GM23338 (cell line): ENCODE measurements at regions not wholly inside any gene's neighbourhood (a gene's known extent, or its start where the extent isn't known, plus 50 kb on each side); places are given as distances from the start of the nearest gene placed in this dataset.
A peak's percentile ranks its signal among the peaks of the same experiment; 100 is the strongest.

ENCODE experiments used
- ATAC-seq: fragments of 200-7000 bp; cut with Tn5 transposase; 3 replicates; pipeline ENCODE4 v1.9.1; 2020
- DNase-seq: peaks from one replicate; pipeline ENCODE4 v3.0.0-alpha.2; 2015; ENCODE audit warnings: low spot score
- H2AFZ ChIP-seq: fragments of 200-600 bp; sonication (generic); 2 replicates; pipeline ENCODE4 v1.8.0; 2016; ENCODE audit warnings: antibody characterized with exemption, mild to moderate bottlenecking, moderate library complexity
- H3F3A ChIP-seq: fragments of 200-600 bp; sonication (generic); replicated peaks from 2 replicates; pipeline ENCODE4 v1.8.0; 2017; ENCODE audit warnings: antibody characterized with exemption, mixed run types, low read depth
- H3K27ac ChIP-seq: fragments of 200-600 bp; sonication (generic); 2 replicates; pipeline ENCODE4 v1.6.1; 2016; ENCODE audit warnings: low read depth
- H3K27me3 ChIP-seq: fragments of 200-600 bp; sonication (generic); 2 replicates; pipeline ENCODE4 v1.8.0; 2016; ENCODE audit warnings: mild to moderate bottlenecking, mixed run types, moderate library complexity; ENCODE audit not compliant: insufficient read depth
- H3K36me3 ChIP-seq: fragments of 200-600 bp; sonication (generic); 2 replicates; pipeline ENCODE4 v1.8.0; 2016; ENCODE audit warnings: mild to moderate bottlenecking; ENCODE audit not compliant: insufficient read depth
- H3K4me1 ChIP-seq: fragments of 200-600 bp; sonication (generic); 2 replicates; pipeline ENCODE4 v1.8.0; 2016; ENCODE audit warnings: mild to moderate bottlenecking, moderate library complexity; ENCODE audit not compliant: insufficient read depth
- H3K4me2 ChIP-seq: fragments of 200-600 bp; sonication (generic); 2 replicates; pipeline ENCODE4 v1.7.1; 2017; ENCODE audit warnings: mixed run types
- H3K4me3 ChIP-seq: fragments of 200-600 bp; sonication (generic); 2 replicates; pipeline ENCODE4 v1.6.1; 2016; ENCODE audit warnings: mixed run types
- H3K79me2 ChIP-seq: fragments of 200-600 bp; sonication (generic); replicated peaks from 2 replicates; pipeline ENCODE4 v1.8.0; 2017; ENCODE audit warnings: mild to moderate bottlenecking; ENCODE audit not compliant: insufficient read depth
- H3K9me2 ChIP-seq: fragments of 200-600 bp; sonication (generic); 2 replicates; pipeline ENCODE4 v1.8.0; 2017; ENCODE audit not compliant: insufficient read depth
- H4K20me1 ChIP-seq: fragments of 200-600 bp; sonication (generic); replicated peaks from 2 replicates; pipeline ENCODE4 v1.8.0; 2017; ENCODE audit warnings: mild to moderate bottlenecking; ENCODE audit not compliant: insufficient read depth
- H3K27ac Mint-ChIP-seq: 2 replicates; pipeline ENCODE4 v1.8.0; 2020; ENCODE audit warnings: inconsistent platforms, mild to moderate bottlenecking, moderate library complexity, mixed read lengths
- H3K27me3 Mint-ChIP-seq: 3 replicates; pipeline ENCODE4 v1.8.0; 2022; ENCODE audit warnings: low read depth, mild to moderate bottlenecking, moderate library complexity, mixed read lengths, inconsistent platforms; ENCODE audit not compliant: insufficient read depth, poor library complexity
- H3K36me3 Mint-ChIP-seq: 3 replicates; pipeline ENCODE4 v1.8.0; 2021; ENCODE audit warnings: low read depth, mild to moderate bottlenecking, inconsistent platforms, moderate library complexity, mixed read lengths
- H3K4me1 Mint-ChIP-seq: 3 replicates; pipeline ENCODE4 v1.8.0; 2020; ENCODE audit warnings: mild to moderate bottlenecking, inconsistent platforms, mixed read lengths
- H3K4me3 Mint-ChIP-seq: 3 replicates; pipeline ENCODE4 v1.8.0; 2021; ENCODE audit warnings: moderate library complexity, mild to moderate bottlenecking, inconsistent platforms, mixed read lengths
- H3K9me3 Mint-ChIP-seq: 3 replicates; pipeline ENCODE4 v1.8.0; 2020; ENCODE audit warnings: moderate library complexity, mild to moderate bottlenecking, inconsistent platforms, mixed read lengths
- CREB1 ChIP-seq: fragments of 250-450 bp; sonication (Bioruptor Pico); IDR thresholded peaks from 2 replicates; pipeline ENCODE4 v1.5.0; 2020; ENCODE audit warnings: low read depth, mild to moderate bottlenecking, moderate library complexity
- EZH2 ChIP-seq: fragments of 200-600 bp; sonication (generic); IDR thresholded peaks from one replicate; pipeline ENCODE4 v1.8.0; 2017; ENCODE audit warnings: antibody characterized with exemption, mild to moderate bottlenecking, low read depth; ENCODE audit not compliant: unreplicated experiment
- EZH2phosphoT487 ChIP-seq: fragments of 200-600 bp; sonication (generic); IDR thresholded peaks from one replicate; pipeline ENCODE4 v1.8.1; 2018; ENCODE audit warnings: antibody characterized with exemption; ENCODE audit not compliant: unreplicated experiment
- JUNB ChIP-seq: IDR thresholded peaks from one replicate; pipeline ENCODE4 v1.6.1; 2016; ENCODE audit warnings: antibody characterized with exemption; ENCODE audit not compliant: unreplicated experiment
- NANOG ChIP-seq: IDR thresholded peaks from 2 replicates; pipeline ENCODE4 v1.6.1; 2016; ENCODE audit warnings: antibody characterized with exemption, borderline replicate concordance
- POLR2AphosphoS5 ChIP-seq: IDR thresholded peaks from 2 replicates; pipeline ENCODE4 v1.6.1; 2016; ENCODE audit warnings: antibody characterized with exemption, low read depth
- STAT1 ChIP-seq: IDR thresholded peaks from one replicate; pipeline ENCODE4 v1.6.1; 2016; ENCODE audit warnings: antibody characterized with exemption; ENCODE audit not compliant: unreplicated experiment
- ZNF114 ChIP-seq: fragments of 250-450 bp; sonication (Bioruptor Pico); IDR thresholded peaks from 2 replicates; pipeline ENCODE4 v1.5.0; 2020; ENCODE audit warnings: mild to moderate bottlenecking, moderate library complexity
- ZNF331 ChIP-seq: fragments of 250-450 bp; sonication (Bioruptor Pico); IDR thresholded peaks from 2 replicates; pipeline ENCODE4 v1.5.0; 2020; ENCODE audit warnings: low read depth, mild to moderate bottlenecking, moderate library complexity
- ZNF462 ChIP-seq: fragments of 250-450 bp; sonication (Bioruptor Pico); IDR thresholded peaks from 2 replicates; pipeline ENCODE4 v1.5.0; 2020; ENCODE audit warnings: mild to moderate bottlenecking, moderate library complexity
- TF ChIP-seq, protein P1 (sequence below), 2 experiments: fragments of 200-600 bp in 1 of 2; sonication (generic) in 1 of 2; conservative IDR thresholded peaks; 2 replicates each; pipeline versions ENCODE4 v1.5.1 to v1.6.1; 2016 to 2017; ENCODE audit warnings: antibody characterized with exemption in 2 of 2, low read depth in 2 of 2, mild to moderate bottlenecking in 2 of 2, moderate library complexity in 1 of 2
- TF ChIP-seq, protein P2 (sequence below): IDR thresholded peaks from 2 replicates; pipeline ENCODE4 v1.6.1; 2016; ENCODE audit warnings: antibody characterized with exemption
- TF ChIP-seq, protein P3 (sequence below): IDR thresholded peaks from one replicate; pipeline ENCODE4 v1.6.1; 2018; ENCODE audit warnings: antibody characterized with exemption; ENCODE audit not compliant: unreplicated experiment

- ATAC-seq: no peak
- H2AFZ ChIP-seq: peak overlapping the region; percentile 18; the same call in 1 of the 2 replicates
- H3K9me2 ChIP-seq: no peaks in the 10 kb centered on the region
- H3F3A ChIP-seq: no peaks in the 10 kb centered on the region
- Mint-ChIP-seq H3K27me3 (peaks cover 1% of the 10 kb centered on the region), H3K4me3 (no peak overlapping the region), H3K36me3 (no peaks in the 10 kb centered on the region; the same call in 2 of the 3 replicates), H3K27ac (no peak overlapping the region), H3K4me1 (peaks cover 7% of the 10 kb centered on the region), H3K9me3 (no peaks in the 10 kb centered on the region; the same call in 2 of the 3 replicates)
- no peaks in the 10 kb centered on the region for H3K27me3 ChIP-seq
- peaks cover 5% of the 10 kb centered on the region; the same call in 1 of the 2 replicates for H3K4me1 ChIP-seq
- no peak overlapping the region for H3K27ac ChIP-seq
- H3K79me2 ChIP-seq: no peaks in the 10 kb centered on the region
- no peaks in the 10 kb centered on the region for H3K36me3 ChIP-seq
- H3K4me2 ChIP-seq: no peak overlapping the region
- no peak overlapping the region for H3K4me3 ChIP-seq
- no peak for DNase-seq
- TF ChIP-seq ZNF331 (no peak), POLR2AphosphoS5 (no peak), ZNF462 (CRISPR knock-in tag) (no peak), CREB1 (CRISPR knock-in tag) (no peak), EZH2 (no peak), NANOG (no peak), EZH2phosphoT487 (no peak), STAT1 (no peak), JUNB (no peak), ZNF114 (no peak)
- TF ChIP-seq, protein P1, sequence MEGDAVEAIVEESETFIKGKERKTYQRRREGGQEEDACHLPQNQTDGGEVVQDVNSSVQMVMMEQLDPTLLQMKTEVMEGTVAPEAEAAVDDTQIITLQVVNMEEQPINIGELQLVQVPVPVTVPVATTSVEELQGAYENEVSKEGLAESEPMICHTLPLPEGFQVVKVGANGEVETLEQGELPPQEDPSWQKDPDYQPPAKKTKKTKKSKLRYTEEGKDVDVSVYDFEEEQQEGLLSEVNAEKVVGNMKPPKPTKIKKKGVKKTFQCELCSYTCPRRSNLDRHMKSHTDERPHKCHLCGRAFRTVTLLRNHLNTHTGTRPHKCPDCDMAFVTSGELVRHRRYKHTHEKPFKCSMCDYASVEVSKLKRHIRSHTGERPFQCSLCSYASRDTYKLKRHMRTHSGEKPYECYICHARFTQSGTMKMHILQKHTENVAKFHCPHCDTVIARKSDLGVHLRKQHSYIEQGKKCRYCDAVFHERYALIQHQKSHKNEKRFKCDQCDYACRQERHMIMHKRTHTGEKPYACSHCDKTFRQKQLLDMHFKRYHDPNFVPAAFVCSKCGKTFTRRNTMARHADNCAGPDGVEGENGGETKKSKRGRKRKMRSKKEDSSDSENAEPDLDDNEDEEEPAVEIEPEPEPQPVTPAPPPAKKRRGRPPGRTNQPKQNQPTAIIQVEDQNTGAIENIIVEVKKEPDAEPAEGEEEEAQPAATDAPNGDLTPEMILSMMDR (conservative IDR thresholded peaks at IDR 0.05; ENCODE audit: low read depth in 2 of 2): no peak
- TF ChIP-seq, protein P2, sequence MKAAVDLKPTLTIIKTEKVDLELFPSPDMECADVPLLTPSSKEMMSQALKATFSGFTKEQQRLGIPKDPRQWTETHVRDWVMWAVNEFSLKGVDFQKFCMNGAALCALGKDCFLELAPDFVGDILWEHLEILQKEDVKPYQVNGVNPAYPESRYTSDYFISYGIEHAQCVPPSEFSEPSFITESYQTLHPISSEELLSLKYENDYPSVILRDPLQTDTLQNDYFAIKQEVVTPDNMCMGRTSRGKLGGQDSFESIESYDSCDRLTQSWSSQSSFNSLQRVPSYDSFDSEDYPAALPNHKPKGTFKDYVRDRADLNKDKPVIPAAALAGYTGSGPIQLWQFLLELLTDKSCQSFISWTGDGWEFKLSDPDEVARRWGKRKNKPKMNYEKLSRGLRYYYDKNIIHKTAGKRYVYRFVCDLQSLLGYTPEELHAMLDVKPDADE: no peak
- TF ChIP-seq, protein P3, sequence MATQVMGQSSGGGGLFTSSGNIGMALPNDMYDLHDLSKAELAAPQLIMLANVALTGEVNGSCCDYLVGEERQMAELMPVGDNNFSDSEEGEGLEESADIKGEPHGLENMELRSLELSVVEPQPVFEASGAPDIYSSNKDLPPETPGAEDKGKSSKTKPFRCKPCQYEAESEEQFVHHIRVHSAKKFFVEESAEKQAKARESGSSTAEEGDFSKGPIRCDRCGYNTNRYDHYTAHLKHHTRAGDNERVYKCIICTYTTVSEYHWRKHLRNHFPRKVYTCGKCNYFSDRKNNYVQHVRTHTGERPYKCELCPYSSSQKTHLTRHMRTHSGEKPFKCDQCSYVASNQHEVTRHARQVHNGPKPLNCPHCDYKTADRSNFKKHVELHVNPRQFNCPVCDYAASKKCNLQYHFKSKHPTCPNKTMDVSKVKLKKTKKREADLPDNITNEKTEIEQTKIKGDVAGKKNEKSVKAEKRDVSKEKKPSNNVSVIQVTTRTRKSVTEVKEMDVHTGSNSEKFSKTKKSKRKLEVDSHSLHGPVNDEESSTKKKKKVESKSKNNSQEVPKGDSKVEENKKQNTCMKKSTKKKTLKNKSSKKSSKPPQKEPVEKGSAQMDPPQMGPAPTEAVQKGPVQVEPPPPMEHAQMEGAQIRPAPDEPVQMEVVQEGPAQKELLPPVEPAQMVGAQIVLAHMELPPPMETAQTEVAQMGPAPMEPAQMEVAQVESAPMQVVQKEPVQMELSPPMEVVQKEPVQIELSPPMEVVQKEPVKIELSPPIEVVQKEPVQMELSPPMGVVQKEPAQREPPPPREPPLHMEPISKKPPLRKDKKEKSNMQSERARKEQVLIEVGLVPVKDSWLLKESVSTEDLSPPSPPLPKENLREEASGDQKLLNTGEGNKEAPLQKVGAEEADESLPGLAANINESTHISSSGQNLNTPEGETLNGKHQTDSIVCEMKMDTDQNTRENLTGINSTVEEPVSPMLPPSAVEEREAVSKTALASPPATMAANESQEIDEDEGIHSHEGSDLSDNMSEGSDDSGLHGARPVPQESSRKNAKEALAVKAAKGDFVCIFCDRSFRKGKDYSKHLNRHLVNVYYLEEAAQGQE: no peak
- no peaks in the 10 kb centered on the region for H4K20me1 ChIP-seq
These were observed 69.3 kb upstream of the TMPO start for GRCh38 chr12:98446060-98446459.
